Spinal cord (tissue), 9 donors: ENCODE measurements at regions not wholly inside any gene's neighbourhood (a gene's known extent, or its start where the extent isn't known, plus 50 kb on each side); places are given as distances from the start of the nearest gene placed in this dataset.

ENCODE experiments used
- DNase-seq, 6 donors: peaks; one replicate each; pipeline versions ENCODE4 v3.0.0 to v3.0.0-alpha.2; 2013 to 2015; ENCODE audit warnings: low spot score in 6 of 6, low read depth in 4 of 6
- H3K27ac ChIP-seq: one replicate; pipeline ENCODE4 v1.5.1; 2013; ENCODE audit warnings: low read depth, low read length, control low read depth
- H3K27me3 ChIP-seq: one replicate; pipeline ENCODE4 v1.6.1; 2013; ENCODE audit warnings: low read length; ENCODE audit not compliant: control insufficient read depth, insufficient read depth
- H3K36me3 ChIP-seq: one replicate; pipeline ENCODE4 v1.6.1; 2013; ENCODE audit warnings: low read length; ENCODE audit not compliant: control insufficient read depth, insufficient read depth
- H3K4me1 ChIP-seq: one replicate; pipeline ENCODE4 v1.6.1; 2013; ENCODE audit warnings: low read length; ENCODE audit not compliant: control insufficient read depth, insufficient read depth
- H3K4me3 ChIP-seq: one replicate; pipeline ENCODE4 v1.5.1; 2013; ENCODE audit warnings: low read depth, low read length, control low read depth
- H3K9me3 ChIP-seq: one replicate; pipeline ENCODE4 v1.6.1; 2013; ENCODE audit warnings: low read length; ENCODE audit not compliant: control insufficient read depth, insufficient read depth
- WGBS: methylation state at CpG from one replicate; pipeline ENCODE4 v1.1.5; 2013; ENCODE audit warnings: missing lambda C conversion rate; ENCODE audit not compliant: insufficient coverage; 5-methylcytosine and 5-hydroxymethylcytosine counted together
- donor health status: healthy.

DNA sequence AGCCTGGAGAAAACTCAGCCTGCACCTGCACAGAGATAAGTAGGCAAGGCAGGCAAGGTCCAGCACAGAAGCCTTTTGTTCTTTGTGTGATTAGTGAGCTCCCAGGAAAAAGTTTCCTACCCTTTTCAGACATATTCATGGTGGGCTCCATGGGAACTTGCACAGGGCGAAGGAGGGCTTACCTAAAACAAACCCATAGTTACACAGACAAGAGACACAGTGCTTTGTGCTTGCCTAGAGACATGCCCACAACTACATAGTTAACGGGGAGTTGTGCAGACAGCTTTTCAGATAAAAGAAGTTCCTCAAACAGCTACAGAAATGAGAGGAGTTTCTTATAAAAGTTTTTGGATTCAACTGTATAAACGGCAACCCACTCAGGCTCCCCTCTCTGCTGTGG, 180.5 kb downstream of the GLUD2 start:
- H3K4me1 ChIP-seq = no peaks in the 10 kb centered on the region

DNA sequence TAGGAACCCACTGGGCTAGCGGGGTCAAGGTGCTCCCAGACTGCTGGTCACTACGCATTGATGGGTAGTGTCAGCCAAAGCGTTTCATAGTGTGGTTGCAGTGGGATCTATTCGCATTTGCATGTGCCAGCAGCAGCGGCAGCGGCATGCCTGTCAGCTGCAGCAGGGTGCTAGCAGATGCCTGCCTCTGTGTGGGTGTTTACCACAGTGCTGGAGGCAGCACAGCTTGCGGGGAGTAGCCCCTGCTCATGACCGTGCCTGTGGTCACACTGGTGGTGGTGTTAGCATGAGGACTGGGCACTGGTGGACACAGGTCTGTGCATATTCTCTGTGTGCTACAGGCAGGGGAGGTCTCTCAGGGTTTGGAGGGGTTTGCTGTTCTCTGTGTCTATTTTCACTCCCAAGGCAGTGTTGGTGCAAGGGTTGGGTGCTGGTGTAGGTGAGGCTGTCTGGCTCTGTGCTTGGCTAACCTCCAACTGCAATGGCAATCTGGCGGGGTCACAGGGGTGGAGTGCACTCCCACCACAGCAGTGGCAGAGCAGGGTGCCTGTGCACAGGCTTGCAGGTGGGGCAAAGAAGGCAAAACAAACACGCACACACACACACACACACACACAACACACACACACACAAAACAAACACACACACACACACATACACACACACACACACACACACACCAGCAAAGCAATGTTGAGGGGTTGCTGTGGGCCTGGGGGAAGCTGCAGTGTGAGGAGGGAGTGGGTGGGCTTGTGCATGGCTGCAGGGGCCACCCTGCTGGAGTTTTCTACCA, 184.4 kb downstream of the GLUD2 start:
- H3K9me3 ChIP-seq = no peaks in the 10 kb centered on the region
- no peak overlapping the region for H3K27ac ChIP-seq
- WGBS = 67% methylated on average over 9 of the region's 10 CpGs

More for the DNA sequence above, 180.5 kb downstream of the GLUD2 start:
- no peaks in the 10 kb centered on the region for H3K36me3 ChIP-seq
- H3K27me3 ChIP-seq = no peaks in the 10 kb centered on the region
- H3K27ac ChIP-seq = no peak overlapping the region
- no peak for DNase-seq
- H3K4me3 ChIP-seq = no peak overlapping the region
- H3K9me3 ChIP-seq = no peaks in the 10 kb centered on the region
- WGBS = no CpG with 5 or more reads among the region's 3 CpGs

DNA sequence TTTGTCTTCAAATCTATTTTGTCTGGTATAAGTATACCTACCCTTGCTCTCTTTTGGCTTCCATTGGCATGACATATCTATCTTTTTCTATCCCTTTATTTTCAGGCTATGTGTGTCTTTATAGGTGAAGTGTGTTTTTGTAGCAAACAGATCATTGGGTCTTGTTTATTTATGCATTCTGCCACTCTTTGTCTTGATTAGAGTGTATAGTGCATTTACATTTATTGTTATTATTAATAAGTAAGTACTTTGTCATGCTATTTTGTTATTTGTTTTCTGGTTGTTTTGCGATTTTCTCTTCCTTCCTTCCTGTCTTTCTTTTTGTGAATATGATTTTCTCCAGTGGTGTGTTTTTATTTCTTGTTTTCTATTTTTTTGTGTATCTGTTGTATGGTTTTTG, 188.6 kb downstream of the GLUD2 start:
- Histone ChIP-seq H3K4me3 (no peak overlapping the region), H3K9me3 (no peaks in the 10 kb centered on the region), H3K27ac (no peak overlapping the region), H3K27me3 (no peaks in the 10 kb centered on the region), H3K36me3 (no peaks in the 10 kb centered on the region), H3K4me1 (no peaks in the 10 kb centered on the region)
- no CpG with 5 or more reads among the region's 1 CpG for WGBS
- no peak for DNase-seq

More for the DNA sequence above, 184.4 kb downstream of the GLUD2 start:
- no peaks in the 10 kb centered on the region for H3K27me3 ChIP-seq
- H3K36me3 ChIP-seq = no peaks in the 10 kb centered on the region
- H3K4me3 ChIP-seq = no peak overlapping the region
- DNase-seq = peak in 1 of 6 donors; percentile 31
- no peaks in the 10 kb centered on the region for H3K4me1 ChIP-seq

DNA sequence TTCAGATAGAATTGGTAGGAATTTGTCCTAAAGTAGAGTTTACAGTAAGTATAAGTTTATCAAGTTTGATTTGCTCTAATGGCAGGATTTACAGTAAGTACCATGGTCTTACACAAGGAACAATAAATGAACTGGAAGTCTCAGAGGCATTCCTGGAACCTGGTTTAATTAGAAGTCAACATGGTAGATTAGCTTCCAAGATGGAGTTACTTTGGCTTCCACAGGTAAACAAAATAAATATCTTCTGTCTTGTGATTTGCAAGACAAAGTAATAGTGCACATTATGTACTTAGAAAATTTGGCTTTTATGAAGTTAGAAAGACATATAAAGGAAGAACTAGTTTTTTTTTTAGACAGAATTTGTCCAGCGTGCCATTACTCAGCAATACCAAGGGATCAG, 190.7 kb downstream of the GLUD2 start:
- H3K27me3 ChIP-seq = no peaks in the 10 kb centered on the region
- 100% methylated on average over 1 of the region's 1 CpG for WGBS
- H3K9me3 ChIP-seq = no peaks in the 10 kb centered on the region
- no peaks in the 10 kb centered on the region for H3K36me3 ChIP-seq
- H3K27ac ChIP-seq = no peak overlapping the region
- no peaks in the 10 kb centered on the region for H3K4me1 ChIP-seq
- DNase-seq = no peak
- H3K4me3 ChIP-seq = no peak overlapping the region

DNA sequence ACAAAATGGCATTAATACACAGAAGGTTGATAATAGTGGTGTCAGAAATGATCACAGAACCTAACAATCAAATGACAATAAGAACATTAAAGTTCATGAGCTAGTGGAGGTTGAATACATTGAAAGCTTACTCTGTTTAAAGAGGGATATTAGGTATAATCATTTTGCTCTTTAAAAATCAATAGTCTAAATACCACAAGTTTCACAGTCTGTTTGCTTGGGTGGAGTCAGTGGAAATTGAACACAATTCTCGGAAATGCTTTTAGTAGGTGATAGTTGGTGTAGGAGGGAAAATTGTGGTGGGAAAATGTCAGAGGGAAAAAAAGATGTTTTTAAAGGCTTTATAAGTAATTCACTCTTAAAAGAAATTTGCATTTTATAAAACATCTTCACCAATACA, 197.1 kb downstream of the GLUD2 start:
- H3K9me3 ChIP-seq = no peaks in the 10 kb centered on the region
- no CpG with 5 or more reads among the region's 1 CpG for WGBS
- DNase-seq = no peak

DNA sequence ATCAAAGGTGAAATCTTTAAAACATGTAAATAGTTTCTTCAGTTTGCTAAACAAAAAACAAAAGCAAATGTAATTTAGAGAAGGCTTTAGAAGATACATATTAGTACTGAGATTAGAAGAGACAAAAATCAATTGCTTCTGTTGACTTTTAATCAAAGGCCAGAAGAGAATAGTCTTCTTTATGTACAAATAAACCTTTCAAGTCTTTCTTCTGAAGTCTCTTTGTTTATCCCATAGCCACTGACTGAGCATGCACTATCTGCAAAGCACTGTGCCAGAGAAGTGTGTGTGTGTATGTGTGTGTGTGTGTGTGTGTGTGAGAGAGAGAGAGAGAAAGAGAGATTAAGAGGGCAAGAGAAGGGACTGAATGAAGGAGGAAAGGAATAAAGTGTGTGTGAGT, 198.4 kb downstream of the GLUD2 start:
- Histone ChIP-seq H3K9me3 (no peaks in the 10 kb centered on the region), H3K27me3 (no peaks in the 10 kb centered on the region), H3K4me1 (no peaks in the 10 kb centered on the region), H3K36me3 (no peaks in the 10 kb centered on the region), H3K4me3 (no peak overlapping the region), H3K27ac (no peak overlapping the region)
- DNase-seq = no peak

More for the DNA sequence above, 197.1 kb downstream of the GLUD2 start:
- Histone ChIP-seq H3K4me3 (no peak overlapping the region), H3K27me3 (no peaks in the 10 kb centered on the region), H3K4me1 (no peaks in the 10 kb centered on the region), H3K27ac (no peak overlapping the region), H3K36me3 (no peaks in the 10 kb centered on the region)

DNA sequence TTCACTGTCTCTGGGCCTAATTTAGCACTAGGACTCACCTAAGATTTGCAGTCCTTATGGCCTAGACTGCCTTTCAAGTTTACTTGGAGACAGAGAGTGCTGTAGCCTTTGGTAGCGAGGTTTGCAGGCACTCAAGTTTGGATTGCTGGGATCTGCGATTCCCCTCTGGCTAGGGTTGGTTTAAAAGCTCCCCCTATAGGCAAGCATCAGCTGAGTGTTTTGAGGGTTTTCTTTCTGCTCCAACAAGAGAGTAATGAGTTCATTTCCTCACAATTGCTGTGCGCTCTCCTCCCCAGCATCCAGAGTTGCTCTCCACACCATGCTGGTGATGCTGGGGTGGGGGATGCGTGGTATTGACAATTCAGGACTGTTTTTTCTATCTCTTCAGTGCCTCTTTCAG, 206.9 kb downstream of the GLUD2 start:
- H3K9me3 ChIP-seq = peaks cover 2% of the 10 kb centered on the region
- WGBS = 40% methylated on average over 1 of the region's 4 CpGs
- no peaks in the 10 kb centered on the region for H3K27me3 ChIP-seq
- no peak overlapping the region for H3K4me3 ChIP-seq
- no peak overlapping the region for H3K27ac ChIP-seq
- no peaks in the 10 kb centered on the region for H3K36me3 ChIP-seq
- no peak for DNase-seq
- no peaks in the 10 kb centered on the region for H3K4me1 ChIP-seq

DNA sequence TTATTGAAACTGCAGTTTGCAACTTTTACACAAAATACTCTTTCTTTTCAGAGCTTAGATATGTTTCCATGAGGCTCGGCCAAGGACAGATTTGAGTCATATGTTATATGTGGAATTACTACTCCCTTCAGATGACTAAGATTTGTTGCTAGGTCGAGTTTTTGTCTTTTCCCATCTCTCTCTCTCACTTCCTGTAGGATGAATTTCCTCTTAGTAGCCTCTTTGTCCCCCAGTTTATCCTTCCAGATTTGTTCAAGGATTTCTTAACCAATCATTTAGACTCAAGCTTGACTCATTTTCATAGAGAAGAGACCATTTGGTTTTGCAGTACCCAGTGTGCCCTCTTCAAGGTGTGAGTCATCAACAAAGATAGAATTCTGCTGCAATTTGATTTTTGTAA, 209.2 kb downstream of the GLUD2 start:
- no peaks in the 10 kb centered on the region for H3K9me3 ChIP-seq
- no peak for DNase-seq
- H3K36me3 ChIP-seq = no peaks in the 10 kb centered on the region
- no peaks in the 10 kb centered on the region for H3K27me3 ChIP-seq
- WGBS = no CpG with 5 or more reads among the region's 2 CpGs
- no peaks in the 10 kb centered on the region for H3K4me1 ChIP-seq
- H3K27ac ChIP-seq = no peak overlapping the region
- H3K4me3 ChIP-seq = no peak overlapping the region

DNA sequence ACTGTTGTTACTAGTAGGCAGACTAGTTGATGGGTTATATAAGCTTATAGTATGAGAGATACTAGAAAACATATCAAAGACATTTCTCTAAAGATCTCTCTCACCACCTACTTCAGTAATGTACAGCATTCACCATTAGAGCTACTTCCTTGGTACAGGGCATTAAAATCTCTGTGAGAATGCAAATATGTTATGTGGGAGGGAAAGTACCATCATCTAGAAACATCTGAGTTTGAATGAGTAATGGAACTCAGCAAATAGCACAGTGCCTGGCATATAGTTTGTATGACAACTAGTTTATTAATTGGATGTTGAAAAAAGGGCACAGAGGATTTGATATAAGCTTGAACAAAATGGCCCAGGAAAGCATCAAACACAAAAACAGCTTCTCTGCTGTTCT, 211.1 kb downstream of the GLUD2 start:
- Histone ChIP-seq H3K36me3 (no peaks in the 10 kb centered on the region), H3K27me3 (no peaks in the 10 kb centered on the region), H3K4me3 (no peak overlapping the region), H3K9me3 (no peaks in the 10 kb centered on the region), H3K27ac (no peak overlapping the region), H3K4me1 (no peaks in the 10 kb centered on the region)
- DNase-seq = no peak

DNA sequence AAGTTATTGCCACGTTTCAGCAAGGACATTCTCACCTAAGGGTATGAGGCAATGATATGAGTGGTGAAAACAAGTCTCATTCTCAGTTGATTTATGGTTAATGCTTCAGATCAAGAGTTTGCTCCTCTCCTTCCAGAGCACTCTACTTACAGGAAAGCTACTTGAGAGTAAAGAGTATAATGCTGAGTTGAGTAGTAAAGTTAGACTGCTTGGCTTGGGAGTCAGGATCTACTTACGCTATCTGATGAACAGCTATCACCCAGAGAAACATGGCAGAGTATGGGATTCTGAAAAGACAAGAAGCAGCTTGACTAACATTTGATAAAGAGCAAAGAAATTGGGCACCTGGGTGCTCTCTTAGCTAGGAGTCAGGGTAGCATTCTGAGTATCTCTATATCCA, 211.8 kb downstream of the GLUD2 start:
- H3K27me3 ChIP-seq = no peaks in the 10 kb centered on the region
- 59% methylated on average over 2 of the region's 2 CpGs for WGBS
- H3K4me1 ChIP-seq = no peaks in the 10 kb centered on the region
- DNase-seq = no peak
- no peaks in the 10 kb centered on the region for H3K36me3 ChIP-seq
- H3K27ac ChIP-seq = no peak overlapping the region
- H3K4me3 ChIP-seq = no peak overlapping the region
- no peaks in the 10 kb centered on the region for H3K9me3 ChIP-seq
